ENCODE measurements at regions not wholly inside any gene's neighbourhood (a gene's known extent, or its start where the extent isn't known, plus 50 kb on each side); places are given as distances from the start of the nearest gene placed in this dataset.

GRCh38 chr1:69455718-69456117 lies 112.0 kb upstream of the LRRC7 start:
- TF ChIP-seq POLR2A (IDR thresholded peaks at IDR 0.05): no peak
- no peak for TF ChIP-seq CTCF (IDR thresholded peaks at IDR 0.05)
